ENCODE measurements at regions not wholly inside any gene's neighbourhood (a gene's known extent, or its start where the extent isn't known, plus 50 kb on each side); places are given as distances from the start of the nearest gene placed in this dataset.

DNA sequence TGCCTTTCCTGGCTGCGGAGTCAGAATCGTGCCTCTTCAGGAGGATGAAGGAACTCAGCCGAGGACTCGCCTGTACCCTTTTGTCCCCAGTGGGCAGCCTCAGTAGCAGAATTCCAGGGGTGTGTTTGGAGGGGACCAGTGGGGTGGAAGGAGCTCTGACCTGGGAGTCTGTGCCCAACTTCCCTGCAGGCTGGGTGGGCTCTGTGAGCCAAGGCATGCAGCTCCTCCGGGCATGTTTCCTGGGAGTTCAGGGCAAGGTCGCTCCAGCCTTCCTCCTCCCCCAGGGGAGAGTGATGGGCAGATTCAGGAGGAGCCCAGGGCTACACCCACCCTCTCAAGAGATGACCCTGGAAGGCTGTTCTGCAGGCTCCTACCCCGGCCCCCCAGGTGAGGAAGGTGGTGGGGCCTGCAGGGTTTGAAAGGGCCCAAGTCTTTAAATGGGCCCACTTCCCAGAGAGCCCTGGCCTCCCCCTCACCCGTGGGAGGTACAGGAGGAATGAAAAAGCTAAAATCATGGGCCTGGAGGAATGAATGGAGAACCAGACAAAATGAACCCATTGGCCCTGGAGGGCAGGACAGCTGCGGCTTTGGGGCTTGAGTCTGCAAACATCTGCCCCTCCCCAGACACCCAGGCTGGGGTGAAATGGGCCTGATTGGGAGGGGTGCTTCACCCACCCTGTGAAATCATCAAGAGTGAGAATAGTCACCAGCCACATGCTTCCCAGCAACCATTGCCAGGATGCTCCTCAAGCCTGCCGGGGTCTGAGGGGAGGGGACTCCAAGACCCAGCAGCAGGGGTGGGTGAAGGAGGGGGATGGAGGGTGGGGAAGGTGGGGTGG is 77.6 kb upstream of the PMEPA1 start:
- Histone ChIP-seq H3K27ac (no peak overlapping the region), H3K4me3 (no peak overlapping the region), H3K36me3 (no peaks in the 10 kb centered on the region), H3K9me3 (no peaks in the 10 kb centered on the region), H3K4me1 (peaks cover 0 to 19% (median 0%) of the 10 kb centered on the region in 6 donors), H3K27me3 (replicated peaks in 1 of 7) (no peaks in the 10 kb centered on the region)
- peak; percentile 40 for DNase-seq
- TF ChIP-seq POLR2A (IDR thresholded peaks at IDR 0.05): no peak
- no peak for TF ChIP-seq POLR2AphosphoS5 (IDR thresholded peaks at IDR 0.05)
- TF ChIP-seq, protein P1, sequence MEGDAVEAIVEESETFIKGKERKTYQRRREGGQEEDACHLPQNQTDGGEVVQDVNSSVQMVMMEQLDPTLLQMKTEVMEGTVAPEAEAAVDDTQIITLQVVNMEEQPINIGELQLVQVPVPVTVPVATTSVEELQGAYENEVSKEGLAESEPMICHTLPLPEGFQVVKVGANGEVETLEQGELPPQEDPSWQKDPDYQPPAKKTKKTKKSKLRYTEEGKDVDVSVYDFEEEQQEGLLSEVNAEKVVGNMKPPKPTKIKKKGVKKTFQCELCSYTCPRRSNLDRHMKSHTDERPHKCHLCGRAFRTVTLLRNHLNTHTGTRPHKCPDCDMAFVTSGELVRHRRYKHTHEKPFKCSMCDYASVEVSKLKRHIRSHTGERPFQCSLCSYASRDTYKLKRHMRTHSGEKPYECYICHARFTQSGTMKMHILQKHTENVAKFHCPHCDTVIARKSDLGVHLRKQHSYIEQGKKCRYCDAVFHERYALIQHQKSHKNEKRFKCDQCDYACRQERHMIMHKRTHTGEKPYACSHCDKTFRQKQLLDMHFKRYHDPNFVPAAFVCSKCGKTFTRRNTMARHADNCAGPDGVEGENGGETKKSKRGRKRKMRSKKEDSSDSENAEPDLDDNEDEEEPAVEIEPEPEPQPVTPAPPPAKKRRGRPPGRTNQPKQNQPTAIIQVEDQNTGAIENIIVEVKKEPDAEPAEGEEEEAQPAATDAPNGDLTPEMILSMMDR (IDR thresholded peaks at IDR 0.05 in 8 of 11, conservative IDR thresholded peaks at IDR 0.05 in 3 of 11): peak in 1 of 11 experiments; percentile 6
- WGBS, 5 donors: 68 to 80% (median 73%) methylated on average over 8 to 10 of the region's 10 CpGs
- intact Hi-C loops (cut with DNase I; ENCODE audit: low total_unique reads): no loop called here

DNA sequence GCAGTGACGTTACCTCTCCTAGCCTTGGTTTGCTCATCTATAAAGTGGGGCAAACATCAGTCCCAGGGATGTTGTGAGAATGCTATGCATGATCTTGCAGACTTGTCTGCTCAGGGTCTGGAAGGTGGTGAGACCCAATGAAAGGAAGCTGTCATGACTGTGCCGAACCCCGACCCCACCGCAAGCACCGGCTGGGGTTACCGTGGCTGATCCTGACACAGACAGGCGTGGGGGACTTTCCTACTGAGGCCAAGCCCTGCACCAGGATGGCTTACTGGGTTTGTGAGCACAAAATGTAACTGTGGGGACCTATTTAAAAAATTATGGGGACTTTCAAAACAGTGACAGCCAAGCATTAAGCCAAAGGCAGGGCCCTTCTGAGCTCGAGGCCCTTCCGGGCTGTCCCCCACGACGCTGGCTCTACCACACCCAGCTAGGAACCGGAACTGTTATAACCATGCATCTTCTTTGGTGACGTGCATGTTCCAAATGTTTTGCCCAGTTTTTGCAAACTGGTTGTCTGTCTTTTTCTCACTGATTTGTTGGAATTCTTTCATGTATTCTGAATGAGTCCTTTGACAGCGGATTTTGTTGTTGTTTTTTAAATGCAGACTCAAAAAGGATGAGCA is 76.6 kb upstream of the PMEPA1 start:
- Histone ChIP-seq H3K36me3 (no peaks in the 10 kb centered on the region), H3K27ac (no peak overlapping the region), H3K27me3 (replicated peaks in 1 of 7) (no peaks in the 10 kb centered on the region), H3K9me3 (no peaks in the 10 kb centered on the region), H3K4me1 (peaks cover 0 to 14% (median 0%) of the 10 kb centered on the region in 6 donors), H3K4me3 (no peak overlapping the region)
- TF ChIP-seq, protein P1 (IDR thresholded peaks at IDR 0.05 in 8 of 11, conservative IDR thresholded peaks at IDR 0.05 in 3 of 11): no peak
- TF ChIP-seq POLR2AphosphoS5 (IDR thresholded peaks at IDR 0.05) (no peak), POLR2A (IDR thresholded peaks at IDR 0.05) (no peak)
- peak; percentile 39 for DNase-seq
- 64 to 86% (median 77%) methylated on average over 14 of the region's 14 CpGs for WGBS, 5 donors
- intact Hi-C loops (cut with DNase I; ENCODE audit: low total_unique reads): no loop called here

DNA sequence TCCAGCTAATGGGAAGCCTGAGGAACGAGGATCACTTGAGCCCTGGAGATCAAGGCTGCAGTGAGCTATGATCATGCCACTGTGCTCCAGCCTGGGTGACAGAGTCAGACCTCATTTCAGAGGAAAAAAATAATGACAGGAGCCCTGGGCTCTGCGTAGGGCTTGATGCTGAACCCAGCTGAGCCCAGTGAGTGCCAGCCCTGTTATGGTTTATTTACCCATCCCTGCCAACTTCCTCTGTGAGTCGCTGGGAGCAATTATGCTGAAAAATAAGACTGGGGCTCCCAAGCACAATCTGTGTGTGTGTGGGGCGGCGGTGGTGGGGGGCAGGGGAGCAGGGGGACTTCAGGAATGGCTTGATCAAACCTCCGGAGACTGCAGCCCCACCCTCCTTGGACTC is 75.9 kb upstream of the PMEPA1 start:
- TF ChIP-seq, protein P1 (IDR thresholded peaks at IDR 0.05 in 8 of 11, conservative IDR thresholded peaks at IDR 0.05 in 3 of 11): no peak
- TF ChIP-seq POLR2AphosphoS5 (IDR thresholded peaks at IDR 0.05) (no peak), POLR2A (IDR thresholded peaks at IDR 0.05) (no peak)
- Histone ChIP-seq H3K4me3 (no peak overlapping the region), H3K36me3 (no peaks in the 10 kb centered on the region), H3K9me3 (no peaks in the 10 kb centered on the region), H3K4me1 (peaks cover 0 to 14% (median 0%) of the 10 kb centered on the region in 6 donors), H3K27ac (no peak overlapping the region), H3K27me3 (replicated peaks in 1 of 7) (no peaks in the 10 kb centered on the region)
- WGBS, 5 donors: 70 to 79% (median 74%) methylated on average over 6 of the region's 6 CpGs
- DNase-seq: peak; percentile 22
- intact Hi-C loops (cut with DNase I; ENCODE audit: low total_unique reads): no loop called here

DNA sequence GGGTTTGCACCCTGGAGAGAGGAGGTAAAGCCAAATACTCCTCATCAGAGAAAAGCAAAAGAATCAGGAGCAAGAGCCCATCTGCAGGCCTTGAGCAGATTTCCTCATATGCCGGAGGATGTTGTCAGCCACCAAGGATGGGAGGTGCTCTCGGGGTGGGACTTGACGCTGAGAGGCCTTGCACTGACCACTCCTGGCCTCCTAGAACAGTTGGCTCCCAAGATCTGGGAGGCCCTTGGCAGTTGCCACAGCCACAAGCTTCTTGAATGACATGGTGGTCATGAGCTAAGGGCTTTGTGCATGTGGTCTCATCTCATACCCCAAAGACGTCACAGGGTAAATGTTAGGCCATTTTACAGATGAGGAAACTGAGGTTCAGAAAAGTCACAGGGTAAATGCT is 75.2 kb upstream of the PMEPA1 start:
- Histone ChIP-seq H3K4me3 (no peak overlapping the region), H3K27me3 (replicated peaks in 1 of 7) (no peaks in the 10 kb centered on the region), H3K4me1 (peaks cover 0 to 14% (median 0%) of the 10 kb centered on the region in 6 donors), H3K27ac (no peak overlapping the region), H3K36me3 (no peaks in the 10 kb centered on the region), H3K9me3 (no peaks in the 10 kb centered on the region)
- WGBS, 5 donors: 78 to 87% (median 83%) methylated on average over 4 of the region's 4 CpGs
- DNase-seq: no peak
- TF ChIP-seq POLR2AphosphoS5 (IDR thresholded peaks at IDR 0.05) (no peak), POLR2A (IDR thresholded peaks at IDR 0.05) (no peak)
- TF ChIP-seq, protein P1 (IDR thresholded peaks at IDR 0.05 in 8 of 11, conservative IDR thresholded peaks at IDR 0.05 in 3 of 11): no peak
- intact Hi-C loops (cut with DNase I; ENCODE audit: low total_unique reads): no loop called here
